T-cell (primary cell): ENCODE measurements at regions not wholly inside any gene's neighbourhood (a gene's known extent, or its start where the extent isn't known, plus 50 kb on each side); places are given as distances from the start of the nearest gene placed in this dataset.

ENCODE experiments used
- ATAC-seq, 4 experiments: fragments of 200-7000 bp in 3 of 4; fragments of 150-1000 bp in 1 of 4; cut with Tn5 transposase; replicated peaks in 1 of 4; 1 replicate in 3 of 4; 2 replicates in 1 of 4; pipeline ENCODE4 v1.10.0; 2021; ENCODE audit warnings: moderate library complexity in 3 of 4, mild to moderate bottlenecking in 2 of 4, moderate number of reproducible peaks in 1 of 4
- CTCF ChIA-PET, 2 donors: fragments of 300-600 bp; sonication (Branson Sonifier 250); formaldehyde crosslinking; loops; one replicate each; lab custom pipeline; 2022; ENCODE audit warnings: antibody characterized with exemption in 2 of 2; lab: Charles Lee
- POLR2A ChIA-PET, 2 donors: fragments of 300-600 bp; sonication (Branson Sonifier 250); formaldehyde crosslinking; loops; one replicate each; lab custom pipeline; 2022; ENCODE audit warnings: antibody characterized with exemption in 2 of 2; lab: Charles Lee
- DNase-seq, 35 experiments: peaks; one replicate each; pipeline versions ENCODE4 v3.0.0 to v3.0.0-alpha.2; 2013 to 2023
- H3K27ac ChIP-seq: one replicate; pipeline ENCODE4 v1.5.1; 2013; ENCODE audit warnings: low read length
- H3K27me3 ChIP-seq, 2 experiments: replicated peaks in 1 of 2; 1 replicate in 1 of 2; 2 replicates in 1 of 2; pipeline versions ENCODE4 v1.6.1 to v1.7.0; 2013; ENCODE audit warnings: low read length in 1 of 2, mixed read lengths in 1 of 2; ENCODE audit not compliant: control insufficient read depth in 2 of 2, insufficient read depth in 2 of 2; ENCODE audit errors: extremely low read depth in 1 of 2
- H3K36me3 ChIP-seq, 2 donors: 1 replicate in 1 of 2; 2 replicates in 1 of 2; pipeline versions ENCODE4 v1.6.1 to v1.7.0; 2013; ENCODE audit warnings: low read length in 1 of 2; ENCODE audit not compliant: control insufficient read depth in 2 of 2, insufficient read depth in 1 of 2; ENCODE audit errors: extremely low read depth in 1 of 2
- H3K4me1 ChIP-seq, 2 experiments: 1 replicate in 1 of 2; 2 replicates in 1 of 2; pipeline versions ENCODE4 v1.6.1 to v1.7.0; 2013; ENCODE audit warnings: low read length in 2 of 2, mixed read lengths in 1 of 2; ENCODE audit not compliant: insufficient read depth in 2 of 2, control insufficient read depth in 1 of 2; ENCODE audit errors: extremely low read depth in 1 of 2
- H3K4me3 ChIP-seq, 2 donors: 1 replicate in 1 of 2; 2 replicates in 1 of 2; pipeline versions ENCODE4 v1.5.1 to v1.7.0; 2013; ENCODE audit warnings: mild to moderate bottlenecking in 2 of 2, low read length in 1 of 2, moderate library complexity in 1 of 2; ENCODE audit not compliant: control insufficient read depth in 1 of 2; ENCODE audit errors: extremely low read depth in 1 of 2
- H3K9me3 ChIP-seq: 2 replicates; pipeline ENCODE4 v1.7.0; 2013
- H3K27ac Mint-ChIP-seq, 2 donors: one replicate each; pipeline ENCODE4 v1.8.0; 2020 to 2021; ENCODE audit warnings: mild to moderate bottlenecking in 2 of 2, mixed read lengths in 2 of 2
- H3K27me3 Mint-ChIP-seq, 2 donors: one replicate each; pipeline ENCODE4 v1.8.0; 2021 to 2022; ENCODE audit warnings: mixed read lengths in 2 of 2
- H3K36me3 Mint-ChIP-seq: one replicate; pipeline ENCODE4 v1.8.0; 2021; ENCODE audit warnings: mixed read lengths
- H3K4me1 Mint-ChIP-seq, 3 donors: one replicate each; pipeline ENCODE4 v1.8.0; 2020 to 2022; ENCODE audit warnings: mixed read lengths in 3 of 3, mild to moderate bottlenecking in 1 of 3
- H3K4me3 Mint-ChIP-seq, 3 donors: one replicate each; pipeline ENCODE4 v1.8.0; 2020 to 2022; ENCODE audit warnings: mild to moderate bottlenecking in 3 of 3, mixed read lengths in 3 of 3, moderate library complexity in 3 of 3
- H3K9me3 Mint-ChIP-seq, 3 donors: one replicate each; pipeline ENCODE4 v1.8.0; 2020 to 2022; ENCODE audit warnings: mixed read lengths in 3 of 3
- WGBS: methylation state at CpG from one replicate; pipeline ENCODE4 v1.1.5; 2013; ENCODE audit warnings: missing lambda C conversion rate; ENCODE audit not compliant: insufficient coverage; 5-methylcytosine and 5-hydroxymethylcytosine counted together

- H3K27ac Mint-ChIP-seq, result no peak overlapping the region
- Histone ChIP-seq H3K4me3 (no peak overlapping the region), H3K36me3 (no peaks in the 10 kb centered on the region), H3K9me3 (no peaks in the 10 kb centered on the region), H3K27me3 (no peaks in the 10 kb centered on the region), H3K4me1 (no peaks in the 10 kb centered on the region), H3K27ac (no peak overlapping the region)
- ATAC-seq (no peak), DNase-seq (no peak)
- H3K9me3 Mint-ChIP-seq, result no peaks in the 10 kb centered on the region
- H3K27me3 Mint-ChIP-seq, result no peaks in the 10 kb centered on the region
- peaks cover 4 to 9% (median 5%) of the 10 kb centered on the region in 3 donors for H3K4me1 Mint-ChIP-seq
- CTCF ChIA-PET, result interaction anchor here in 1 of 2 donors (0.6 kb wide), 2 partner anchors 15 to 65 kb away, joined by 3 read pairs; no protein-coding TSS in a partner anchor
- POLR2A ChIA-PET, result interaction anchor here in 1 of 2 donors (0.6 kb wide), 1 partner anchor 1246 kb away, joined by 3 read pairs; no protein-coding TSS in a partner anchor
- no CpG with 5 or more reads among the region's 1 CpG for WGBS
- H3K36me3 Mint-ChIP-seq, result no peaks in the 10 kb centered on the region
- no peak overlapping the region for H3K4me3 Mint-ChIP-seq
These were observed 59.5 kb upstream of the TGFBR2 start for GRCh38 chr3:30546934-30547333.

GRCh38 chr3:30547716-30548115, 58.7 kb upstream of the TGFBR2 start:
- Histone ChIP-seq H3K9me3 (no peaks in the 10 kb centered on the region), H3K27ac (no peak overlapping the region), H3K27me3 (no peaks in the 10 kb centered on the region), H3K4me1 (no peaks in the 10 kb centered on the region), H3K36me3 (no peaks in the 10 kb centered on the region), H3K4me3 (no peak overlapping the region)
- Mint-ChIP-seq H3K36me3 (no peaks in the 10 kb centered on the region), H3K4me1 (peaks cover 5 to 15% (median 6%) of the 10 kb centered on the region in 3 donors), H3K4me3 (no peak overlapping the region), H3K9me3 (no peaks in the 10 kb centered on the region), H3K27ac (no peak overlapping the region), H3K27me3 (no peaks in the 10 kb centered on the region)
- CTCF ChIA-PET, result interaction anchor here in 1 of 2 donors (0.6 kb wide), 1 partner anchor 16 kb away, joined by 3 read pairs; no protein-coding TSS in a partner anchor
- DNase-seq (no peak), ATAC-seq (no peak)
- POLR2A ChIA-PET, result interaction anchor here (0.5 to 0.7 kb wide), 2 partner anchors 9 to 213 kb away, joined by 3 read pairs; no protein-coding TSS in a partner anchor
- WGBS, result 97% methylated on average over 3 of the region's 5 CpGs

- DNase-seq (peak in 7 of 35 experiments; percentile 2 to 33 (median 11)), ATAC-seq (peak in 2 of 4 experiments; percentile 40 to 42)
- ChIA-PET POLR2A (interaction anchor here in 1 of 2 donors (0.6 to 0.7 kb wide), 2 partner anchors 10 to 284 kb away, joined by 3 read pairs; no protein-coding TSS in a partner anchor), CTCF (no interaction called here)
- 40% methylated on average over 1 of the region's 3 CpGs for WGBS
- H3K9me3 Mint-ChIP-seq, result no peaks in the 10 kb centered on the region
- no peaks in the 10 kb centered on the region for H3K4me1 ChIP-seq
- no peaks in the 10 kb centered on the region for H3K9me3 ChIP-seq
- no peaks in the 10 kb centered on the region for H3K36me3 ChIP-seq
- H3K27me3 ChIP-seq, result no peaks in the 10 kb centered on the region
- no peak overlapping the region for H3K4me3 Mint-ChIP-seq
- no peak overlapping the region for H3K27ac Mint-ChIP-seq
- H3K36me3 Mint-ChIP-seq, result no peaks in the 10 kb centered on the region
- H3K27me3 Mint-ChIP-seq, result no peaks in the 10 kb centered on the region
- H3K27ac ChIP-seq, result no peak overlapping the region
- no peak overlapping the region for H3K4me3 ChIP-seq
- H3K4me1 Mint-ChIP-seq, result peaks cover 5 to 15% (median 6%) of the 10 kb centered on the region in 3 donors
These were observed 57.8 kb upstream of the TGFBR2 start for GRCh38 chr3:30548600-30548999.

- H3K27me3 Mint-ChIP-seq, result no peaks in the 10 kb centered on the region
- H3K4me1 ChIP-seq, result no peaks in the 10 kb centered on the region
- H3K9me3 Mint-ChIP-seq, result no peaks in the 10 kb centered on the region
- peaks cover 5 to 15% (median 6%) of the 10 kb centered on the region in 3 donors for H3K4me1 Mint-ChIP-seq
- CTCF ChIA-PET, result no interaction called here
- no peaks in the 10 kb centered on the region for H3K36me3 ChIP-seq
- H3K4me3 Mint-ChIP-seq, result no peak overlapping the region
- H3K27me3 ChIP-seq, result no peaks in the 10 kb centered on the region
- H3K4me3 ChIP-seq, result no peak overlapping the region
- no peaks in the 10 kb centered on the region for H3K9me3 ChIP-seq
- no peak for DNase-seq
- no peaks in the 10 kb centered on the region for H3K36me3 Mint-ChIP-seq
- no peak overlapping the region for H3K27ac ChIP-seq
- 94% methylated on average over 3 of the region's 4 CpGs for WGBS
- POLR2A ChIA-PET, result no interaction called here
- H3K27ac Mint-ChIP-seq, result no peak overlapping the region
- ATAC-seq, result no peak
These were observed 56.8 kb upstream of the TGFBR2 start for GRCh38 chr3:30549600-30549999.

GRCh38 chr3:30550246-30550645, 56.2 kb upstream of the TGFBR2 start:
- no peaks in the 10 kb centered on the region for H3K27me3 Mint-ChIP-seq
- no peaks in the 10 kb centered on the region for H3K9me3 Mint-ChIP-seq
- Histone ChIP-seq H3K36me3 (no peaks in the 10 kb centered on the region), H3K9me3 (no peaks in the 10 kb centered on the region), H3K27me3 (no peaks in the 10 kb centered on the region), H3K4me3 (no peak overlapping the region), H3K4me1 (no peaks in the 10 kb centered on the region), H3K27ac (no peak overlapping the region)
- H3K4me1 Mint-ChIP-seq, result peaks cover 5 to 15% (median 6%) of the 10 kb centered on the region in 3 donors
- no peak for DNase-seq
- ChIA-PET CTCF (no interaction called here), POLR2A (no interaction called here)
- H3K4me3 Mint-ChIP-seq, result no peak overlapping the region
- H3K36me3 Mint-ChIP-seq, result no peaks in the 10 kb centered on the region
- no peak overlapping the region for H3K27ac Mint-ChIP-seq
- no peak for ATAC-seq

GRCh38 chr3:30551266-30551665, 55.1 kb upstream of the TGFBR2 start:
- no CpG with 5 or more reads among the region's 2 CpGs for WGBS
- ChIA-PET CTCF (interaction anchor here in 1 of 2 donors (1.1 kb wide), 1 partner anchor 142 kb away, joined by 3 read pairs; no protein-coding TSS in a partner anchor), POLR2A (interaction anchor here in 1 of 2 donors (0.7 kb wide), 1 partner anchor 133 kb away, joined by 3 read pairs; no protein-coding TSS in a partner anchor)
- no peak for DNase-seq
- Histone ChIP-seq H3K9me3 (no peaks in the 10 kb centered on the region), H3K4me3 (no peak overlapping the region), H3K27me3 (no peaks in the 10 kb centered on the region), H3K36me3 (no peaks in the 10 kb centered on the region), H3K4me1 (no peaks in the 10 kb centered on the region), H3K27ac (no peak overlapping the region)
- Mint-ChIP-seq H3K9me3 (no peaks in the 10 kb centered on the region), H3K4me1 (peaks cover 5 to 15% (median 6%) of the 10 kb centered on the region in 3 donors), H3K27ac (no peak overlapping the region), H3K36me3 (no peaks in the 10 kb centered on the region), H3K27me3 (no peaks in the 10 kb centered on the region), H3K4me3 (no peak overlapping the region)
- ATAC-seq, result no peak
